DMS53 (cell line): ENCODE measurements at regions not wholly inside any gene's neighbourhood (a gene's known extent, or its start where the extent isn't known, plus 50 kb on each side); places are given as distances from the start of the nearest gene placed in this dataset.
"Not testable (repeated sequence)": the region's sequence is repeated elsewhere in the genome, so short reads cannot be mapped to it uniquely, and the experiment has no call there.

Source experiments
- DNase-seq: peaks from one replicate; lab custom pipeline; 2025; lab: John Stamatoyannopoulos, UW

DNA sequence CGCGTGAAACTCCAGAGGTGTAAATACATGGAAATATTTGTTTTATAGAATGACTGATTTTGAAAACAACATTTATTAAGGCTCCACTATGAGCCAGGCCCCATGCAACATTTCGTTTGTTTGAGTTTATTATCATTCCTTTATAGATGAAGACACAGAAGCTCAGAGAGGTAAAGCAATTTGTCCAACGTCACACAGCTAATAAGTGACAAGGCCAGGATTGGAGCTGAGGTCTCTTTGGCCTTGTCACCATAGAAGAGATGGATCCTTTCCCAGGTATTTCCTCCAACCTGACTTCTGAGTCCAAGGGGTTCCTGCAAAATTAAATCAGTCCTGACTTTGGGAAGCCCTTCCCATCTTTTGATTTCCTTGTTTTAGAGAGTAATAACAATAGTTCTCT lies 98.0 kb downstream of the SYF2 start:
- no peak for DNase-seq

DNA sequence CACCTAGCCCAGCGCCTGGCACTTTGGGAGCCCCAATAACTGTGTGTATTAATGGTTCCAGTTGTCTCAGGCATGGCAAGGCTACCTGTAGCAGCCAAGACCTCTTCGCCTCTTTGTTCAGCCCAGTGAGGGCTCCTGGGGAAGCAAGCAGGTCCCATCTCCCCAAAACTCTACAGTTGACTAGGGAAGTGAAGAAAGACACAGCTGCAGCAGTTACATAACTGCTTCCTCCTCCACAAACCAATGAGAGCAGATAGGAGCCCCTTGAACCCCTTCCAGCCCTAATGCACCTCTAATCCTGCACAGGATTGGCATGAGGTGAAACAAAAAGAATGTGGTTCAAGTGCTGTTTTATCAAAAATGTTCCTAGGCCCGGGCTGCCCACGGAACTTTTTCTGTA lies 100.5 kb downstream of the SYF2 start:
- no peak for DNase-seq

DNA sequence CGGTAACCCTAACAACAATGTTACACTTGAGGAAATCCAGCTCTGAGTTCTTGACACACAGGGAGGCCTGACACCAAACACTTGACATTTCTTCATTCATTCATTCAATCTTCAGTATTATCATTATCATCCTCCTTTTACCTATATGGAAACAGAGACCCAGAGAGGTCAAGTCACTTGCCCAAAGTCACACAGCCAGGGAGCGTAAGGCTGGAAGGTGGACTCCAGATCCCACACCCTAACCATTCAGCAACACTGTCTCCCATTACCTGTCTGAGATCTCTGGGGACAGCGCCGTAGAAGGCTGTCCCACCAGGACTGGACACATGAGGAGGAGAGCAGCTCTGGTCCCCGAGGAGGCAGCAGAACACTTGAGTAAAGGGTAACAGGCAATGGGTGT lies 101.4 kb downstream of the SYF2 start:
- DNase-seq: no peak

DNA sequence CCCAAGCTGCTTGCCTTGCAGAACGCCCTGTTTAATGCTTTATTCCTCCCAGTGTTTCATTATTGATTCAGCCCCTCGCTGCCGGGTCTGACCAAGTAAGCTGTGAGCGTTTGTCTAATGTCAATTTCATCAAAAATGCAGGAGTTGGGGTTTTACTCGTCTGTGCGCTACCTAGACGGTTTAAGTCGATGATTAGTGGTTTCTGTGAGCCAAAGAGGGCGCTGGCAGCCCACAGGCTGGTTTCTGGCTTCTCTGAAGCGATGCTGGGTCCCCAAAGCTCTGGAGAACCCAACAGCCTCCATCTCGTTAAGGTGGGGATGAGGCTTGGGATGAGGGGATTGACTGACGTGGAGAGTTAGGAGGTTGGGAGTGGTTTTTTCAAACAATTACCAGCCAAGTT lies 102.9 kb downstream of the SYF2 start:
- DNase-seq: no peak

DNA sequence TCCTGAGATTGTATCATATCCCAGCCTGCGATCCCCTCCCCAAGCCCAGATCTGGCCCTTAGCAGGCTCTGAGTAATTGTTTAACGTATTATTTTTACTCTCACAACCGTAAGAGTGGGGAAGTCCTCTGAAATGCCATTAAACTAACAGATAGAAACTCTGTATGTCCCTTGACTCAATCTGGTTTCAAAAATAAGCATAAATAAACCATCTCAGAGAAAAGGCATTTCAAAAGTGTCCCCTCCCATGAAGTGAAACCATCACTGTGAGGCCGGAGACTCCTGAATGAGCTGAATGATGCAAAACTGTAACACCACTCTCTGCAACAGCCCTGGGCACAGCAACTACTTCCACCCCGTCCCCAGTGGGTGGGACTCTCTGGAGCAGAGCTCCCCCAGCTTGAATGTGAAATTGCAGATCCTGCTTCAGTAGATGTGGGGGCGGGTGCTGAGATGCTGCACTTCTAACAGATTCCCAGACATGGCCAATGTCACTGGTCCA lies 104.1 kb downstream of the SYF2 start:
- no peak for DNase-seq

DNA sequence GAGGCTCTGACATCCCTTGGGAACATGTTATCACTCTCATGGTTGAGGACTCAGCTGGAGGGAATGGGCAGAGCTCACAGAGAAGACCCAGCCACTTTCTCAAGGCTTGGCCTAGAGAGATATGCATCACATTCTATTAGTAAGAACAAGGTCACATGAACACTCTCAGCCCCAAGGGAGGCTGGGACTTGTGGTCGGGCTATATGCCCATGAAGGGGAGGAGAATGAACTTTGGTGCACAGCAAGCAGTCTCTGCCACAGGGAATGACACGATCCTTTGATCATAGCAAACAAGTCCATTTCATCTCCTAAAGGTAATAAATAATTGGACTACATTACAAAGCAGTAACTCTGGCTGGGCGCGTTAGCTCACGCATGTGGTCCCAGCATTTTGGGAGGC lies 105.7 kb downstream of the SYF2 start:
- DNase-seq: no peak

DNA sequence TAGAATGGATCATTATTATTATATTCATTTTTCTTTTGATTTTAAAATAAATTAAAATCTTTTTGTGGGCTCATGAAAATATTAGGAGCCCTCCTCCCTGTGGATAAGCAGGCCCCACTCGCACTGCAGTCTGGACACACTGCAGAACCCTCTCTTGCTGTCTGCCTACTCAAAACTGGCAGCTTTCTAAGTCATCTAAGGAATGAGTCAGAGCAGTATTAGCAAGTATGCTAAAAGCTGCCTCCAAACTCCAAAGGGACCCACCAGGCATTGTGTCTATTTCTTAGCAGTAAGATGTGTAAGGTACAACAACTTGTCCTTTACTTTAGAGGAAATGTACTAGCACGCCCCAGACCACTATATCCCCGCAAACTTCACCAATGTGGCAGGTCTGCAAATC lies 108.8 kb downstream of the SYF2 start:
- no peak for DNase-seq

DNA sequence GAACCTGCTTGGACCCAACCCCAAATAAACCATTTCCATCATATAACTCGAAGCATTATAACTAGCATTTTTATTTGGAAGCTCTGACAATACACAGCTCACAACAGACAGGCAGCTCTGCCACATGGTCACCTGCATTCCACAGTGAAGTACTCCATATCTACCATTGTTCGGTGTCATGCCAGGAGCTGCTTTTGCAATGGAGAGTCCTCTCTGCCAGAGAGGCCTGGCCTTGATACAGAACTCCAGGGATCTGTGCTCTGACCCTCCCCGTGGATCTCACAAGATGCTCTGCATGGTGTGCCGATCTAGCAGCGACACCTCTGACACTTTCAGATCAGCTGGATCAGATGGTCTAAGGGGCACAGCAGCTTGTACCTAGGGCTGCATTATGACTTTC lies 109.6 kb downstream of the SYF2 start:
- DNase-seq: no peak

DNA sequence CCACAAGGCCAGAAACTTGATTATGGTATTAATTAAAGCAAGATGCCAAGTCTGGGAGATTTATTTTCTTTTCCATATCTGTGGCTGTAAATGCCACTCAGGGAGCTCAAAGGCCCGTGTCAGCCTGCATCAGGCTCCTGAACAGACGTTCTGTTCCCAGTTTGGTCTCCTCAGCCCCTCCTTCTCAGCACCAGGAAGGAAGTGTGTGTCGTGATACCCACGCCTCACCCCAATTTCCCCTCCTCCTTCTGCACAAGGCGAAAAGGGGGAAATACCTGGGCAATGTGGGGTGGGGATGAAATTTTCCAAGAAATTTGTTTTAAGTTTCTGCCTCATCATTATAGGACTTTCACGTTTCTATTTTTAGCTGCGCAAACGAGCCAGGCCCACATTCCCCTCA lies 112.0 kb downstream of the SYF2 start:
- no peak for DNase-seq

DNA sequence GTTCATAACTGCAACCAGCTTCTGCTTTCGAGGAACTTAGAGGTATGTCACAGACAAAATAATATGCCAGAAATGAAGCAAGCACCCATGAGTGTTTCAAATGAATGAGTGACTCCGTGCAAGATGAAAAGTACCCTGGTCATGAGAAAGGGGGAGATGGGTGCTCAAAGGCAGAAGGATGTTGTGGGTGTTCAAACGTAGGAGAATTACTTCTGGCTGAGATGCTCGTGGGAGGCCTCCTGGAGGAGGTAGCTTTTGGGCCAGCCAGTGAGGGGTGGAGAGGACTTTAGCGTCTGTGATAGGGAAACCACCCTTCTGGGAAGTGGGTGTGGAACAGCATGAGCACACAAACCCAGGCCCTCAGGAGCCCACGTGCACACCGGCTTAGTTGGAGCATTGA lies 113.8 kb downstream of the SYF2 start:
- DNase-seq: no peak

DNA sequence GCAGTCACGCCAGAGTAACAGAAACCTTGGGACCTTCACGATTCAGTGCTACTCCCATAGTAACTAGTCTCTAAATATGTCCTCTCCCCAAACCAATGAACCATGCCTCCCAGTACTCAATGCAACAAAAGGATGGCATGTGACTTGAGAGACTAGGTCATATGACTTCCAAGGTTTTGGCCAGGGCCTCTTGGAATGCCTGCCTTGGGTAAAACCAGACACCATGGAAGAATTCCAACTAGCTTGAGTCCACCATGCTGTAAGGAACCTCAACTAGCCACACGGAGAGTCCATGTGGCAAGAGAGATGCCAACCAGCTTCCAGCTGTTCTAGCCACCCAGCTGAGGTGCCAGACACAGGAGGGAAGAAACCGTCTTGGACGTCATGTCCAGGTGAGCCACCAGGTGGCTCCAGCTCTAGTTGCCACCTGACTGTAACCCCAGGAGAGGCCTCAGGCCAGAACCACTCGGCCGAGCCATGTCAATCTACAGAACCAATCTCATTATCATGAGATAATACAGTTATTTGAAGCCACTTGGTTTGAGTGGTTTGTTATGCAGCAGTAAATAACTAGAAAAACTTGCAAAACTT lies 115.0 kb downstream of the SYF2 start:
- peak; percentile 81 for DNase-seq

DNA sequence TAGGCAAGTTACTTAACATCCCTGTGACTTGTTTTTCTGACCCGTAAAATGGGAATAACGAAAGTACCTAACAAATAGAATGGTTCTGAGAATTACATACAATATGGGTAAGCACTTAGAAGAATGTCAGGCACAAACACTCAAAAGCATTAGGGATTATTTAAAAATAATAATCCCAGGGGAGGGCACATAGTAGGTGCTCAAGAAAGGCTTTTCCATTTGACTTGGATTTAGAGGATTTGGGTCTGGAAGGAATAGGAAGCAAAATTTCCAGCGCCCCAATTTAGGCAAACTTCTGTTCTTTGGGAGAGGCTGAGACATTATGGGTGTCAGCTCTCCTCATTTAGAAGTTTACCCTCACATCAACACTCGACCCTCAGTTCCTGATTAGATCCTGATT lies 115.5 kb downstream of the SYF2 start:
- DNase-seq: no peak

DNA sequence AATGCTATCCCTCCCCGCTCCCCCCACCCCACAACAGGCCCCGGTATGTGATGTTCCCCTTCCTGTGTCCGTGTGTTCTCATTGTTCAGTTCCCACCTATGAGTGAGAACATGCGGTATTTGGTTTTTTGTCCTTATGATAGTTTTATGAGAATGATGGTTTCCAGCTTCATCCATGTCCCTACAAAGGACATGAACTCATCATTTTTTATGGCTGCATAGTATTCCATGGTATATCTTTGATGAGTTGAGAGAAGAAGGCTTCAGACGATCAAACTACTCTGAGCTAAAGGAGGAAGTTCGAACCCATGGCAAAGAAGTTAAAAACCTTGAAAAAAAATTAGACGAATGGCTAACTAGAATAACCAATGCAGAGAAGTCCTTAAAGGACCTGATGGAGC lies 116.2 kb downstream of the SYF2 start:
- DNase-seq: not testable (repeated sequence)

DNA sequence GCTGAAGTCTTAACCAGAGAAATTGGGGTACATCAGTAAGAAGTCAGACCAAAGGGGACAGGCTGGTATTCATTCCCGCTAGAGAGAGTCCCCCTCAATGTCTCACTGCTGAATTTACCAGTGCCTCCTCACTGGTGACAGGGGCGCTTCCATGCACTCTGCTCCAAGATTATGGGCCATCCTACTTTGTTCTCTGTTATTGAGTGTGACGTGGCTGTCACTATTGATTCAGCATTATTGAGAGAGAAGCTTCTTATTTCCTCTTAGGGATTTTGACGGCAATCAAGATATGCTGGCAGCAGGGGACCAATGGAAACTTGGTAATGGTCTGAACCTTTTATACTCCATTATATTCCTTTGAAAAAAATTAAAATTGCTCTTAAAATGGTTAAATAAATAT lies 118.6 kb downstream of the SYF2 start:
- no peak for DNase-seq

DNA sequence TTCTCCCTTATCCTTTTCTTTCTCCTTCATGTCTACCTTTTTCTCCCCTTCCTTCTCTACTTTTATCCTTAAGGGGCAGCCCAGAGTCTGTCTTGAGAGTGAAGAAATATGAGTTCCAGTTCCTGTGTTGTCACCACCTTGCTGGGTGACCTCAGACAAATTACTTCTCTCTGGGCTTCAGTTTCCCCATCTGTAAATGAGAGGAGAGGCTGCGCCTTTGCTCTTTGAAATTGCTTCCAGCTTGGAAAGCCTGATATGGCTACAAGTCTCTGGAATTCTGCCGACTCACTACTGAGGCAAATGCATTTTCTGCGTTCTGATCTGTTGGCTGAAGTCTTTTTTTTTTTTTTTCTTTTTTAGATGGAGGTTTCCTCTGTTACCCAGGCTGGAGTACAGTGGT lies 119.2 kb downstream of the SYF2 start:
- DNase-seq: no peak

DNA sequence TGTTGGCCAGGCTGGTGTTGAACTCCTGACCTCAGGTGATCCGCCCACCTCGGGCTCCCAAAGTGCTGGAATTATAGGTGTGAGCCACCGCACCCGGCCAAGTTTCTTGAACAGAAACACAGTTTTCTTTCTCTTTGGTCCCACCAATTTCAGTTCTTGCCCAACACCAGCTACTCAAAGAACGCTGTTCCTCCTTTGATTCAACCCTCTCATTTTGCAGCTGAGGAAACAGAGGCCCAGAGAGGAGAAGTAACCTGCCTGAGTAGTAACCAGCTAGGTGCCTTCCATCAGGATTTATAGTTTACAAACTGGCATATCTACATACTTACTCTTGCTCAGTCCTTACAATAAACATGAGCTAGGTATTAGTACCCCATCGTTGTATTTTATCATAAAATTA lies 119.9 kb downstream of the SYF2 start:
- no peak for DNase-seq

DNA sequence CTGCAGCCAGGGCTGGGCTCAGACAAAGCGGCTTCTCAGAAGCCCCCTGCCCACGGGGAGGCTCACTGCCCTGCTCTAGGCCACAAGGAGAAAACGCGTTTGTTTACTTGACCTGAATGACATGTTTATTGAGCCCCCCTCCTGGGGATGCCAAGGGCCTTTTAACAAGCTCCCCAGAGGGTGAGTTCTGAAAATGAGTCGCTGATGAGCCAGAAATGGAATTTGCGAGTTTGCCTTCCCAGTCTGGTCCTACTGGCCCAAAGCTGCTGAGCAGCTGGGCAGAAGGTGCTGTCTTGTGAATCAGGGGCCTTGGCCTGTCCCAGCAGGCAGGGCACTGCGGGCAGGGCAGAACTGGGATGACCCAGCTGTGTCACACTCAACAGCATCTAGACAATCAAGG lies 120.6 kb downstream of the SYF2 start:
- DNase-seq: no peak

DNA sequence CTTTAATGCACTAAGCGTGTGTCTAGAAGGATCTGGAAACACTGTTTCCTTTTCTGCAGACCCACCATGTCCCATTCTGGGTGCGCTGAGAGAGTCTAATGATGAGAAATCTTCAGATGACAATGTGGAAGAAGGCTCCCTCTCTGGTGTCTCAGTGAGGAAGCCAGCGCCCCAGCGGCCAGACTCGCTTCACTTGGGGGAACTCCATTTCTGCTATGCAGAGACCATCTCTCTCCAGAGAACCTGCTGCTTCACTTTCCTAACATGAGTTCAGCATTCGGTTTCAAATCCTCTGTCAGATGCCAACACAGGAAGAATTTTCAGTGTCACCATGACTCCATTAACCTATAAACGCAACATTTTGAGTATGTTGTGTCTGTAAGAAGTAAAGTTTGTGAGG lies 121.8 kb downstream of the SYF2 start:
- no peak for DNase-seq

DNA sequence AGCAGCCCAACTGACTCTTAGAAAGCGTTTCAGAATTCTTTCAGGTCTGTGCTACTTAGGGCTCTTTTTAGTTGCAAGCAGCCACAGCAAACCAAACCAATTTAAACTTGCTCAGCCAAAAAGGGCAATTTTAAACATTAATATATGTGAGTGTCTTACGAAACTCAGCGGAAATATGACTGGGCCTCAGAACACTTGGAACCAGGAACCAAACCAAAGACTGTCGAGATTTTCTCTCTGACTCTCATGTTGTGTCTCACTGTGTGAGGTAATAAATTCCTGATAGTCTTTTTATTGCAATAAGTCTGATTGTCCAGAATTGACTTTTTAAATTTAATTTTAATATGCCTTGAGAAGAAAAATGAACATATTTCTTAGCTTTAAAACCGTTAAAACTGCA lies 122.3 kb downstream of the SYF2 start:
- DNase-seq: no peak

DNA sequence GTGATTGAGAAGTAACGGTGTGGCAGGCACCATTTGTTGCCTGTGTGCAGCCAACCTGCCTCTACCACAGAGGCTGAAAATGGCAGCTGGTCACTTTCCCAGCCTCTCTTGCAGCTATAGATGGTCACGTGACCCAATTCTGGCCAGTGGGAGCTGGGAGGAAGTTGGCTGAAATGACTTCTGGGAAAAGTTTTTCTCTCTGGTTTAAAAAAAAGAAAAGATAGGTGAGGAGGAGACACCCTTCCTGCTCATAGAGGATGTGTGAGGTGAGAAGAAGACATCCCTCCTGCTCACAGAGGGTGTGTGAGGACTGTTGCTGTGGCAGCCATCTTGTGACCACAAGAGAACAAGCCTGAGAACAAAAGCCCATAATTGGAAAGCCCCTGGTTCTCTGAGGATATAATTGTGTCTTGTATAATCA lies 122.8 kb downstream of the SYF2 start:
- DNase-seq: no peak

DNA sequence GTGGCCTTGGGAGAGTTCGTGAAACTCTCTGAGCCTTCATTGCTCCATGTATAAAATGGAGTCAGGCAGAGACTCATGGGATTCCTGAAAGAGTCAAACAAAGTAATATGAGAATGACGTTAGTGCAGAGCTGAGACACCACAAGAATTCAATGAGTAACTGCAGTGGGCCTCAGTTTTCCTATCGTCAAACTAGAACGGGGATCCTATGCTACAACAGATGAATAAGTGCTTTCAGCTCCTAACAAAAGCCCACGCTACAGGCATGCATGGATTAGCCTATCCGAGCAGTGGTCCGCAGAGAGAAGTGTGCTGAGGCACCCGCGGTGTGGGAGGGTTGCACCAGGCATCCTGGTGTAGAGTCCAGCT lies 124.7 kb downstream of the SYF2 start:
- DNase-seq: no peak

DNA sequence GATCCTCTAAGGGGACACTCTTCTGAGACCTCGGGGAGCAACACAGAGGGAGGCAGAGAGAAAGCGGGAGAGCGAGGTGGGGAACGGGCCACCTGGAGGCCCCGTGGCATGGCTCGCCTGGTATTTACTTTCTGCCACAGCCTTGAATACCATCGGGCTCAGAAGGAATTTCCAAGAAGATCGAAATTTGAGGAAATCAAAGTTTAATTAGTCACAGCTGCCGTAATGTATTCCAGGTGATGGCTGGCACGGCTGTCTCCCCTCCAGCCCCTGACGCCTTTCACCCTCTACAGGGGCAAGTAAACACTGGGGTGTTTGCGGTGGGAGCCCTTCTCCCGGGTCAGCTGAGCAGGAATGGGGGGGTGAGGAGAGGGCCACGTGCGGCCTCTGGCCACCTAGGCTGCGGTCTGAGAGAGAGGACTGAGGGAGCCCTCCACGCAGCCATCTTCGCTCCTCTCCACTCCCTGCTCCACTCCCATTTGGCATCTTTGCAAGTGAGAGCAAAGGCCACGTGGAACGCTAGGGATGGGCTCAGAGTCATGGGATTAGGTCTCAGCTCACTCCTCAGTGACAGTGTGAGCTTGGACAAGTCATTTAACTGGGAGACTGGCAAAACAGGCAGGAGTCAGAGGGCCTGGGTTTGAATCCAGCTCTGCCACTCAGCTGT lies 125.2 kb downstream of the SYF2 start:
- DNase-seq: no peak

DNA sequence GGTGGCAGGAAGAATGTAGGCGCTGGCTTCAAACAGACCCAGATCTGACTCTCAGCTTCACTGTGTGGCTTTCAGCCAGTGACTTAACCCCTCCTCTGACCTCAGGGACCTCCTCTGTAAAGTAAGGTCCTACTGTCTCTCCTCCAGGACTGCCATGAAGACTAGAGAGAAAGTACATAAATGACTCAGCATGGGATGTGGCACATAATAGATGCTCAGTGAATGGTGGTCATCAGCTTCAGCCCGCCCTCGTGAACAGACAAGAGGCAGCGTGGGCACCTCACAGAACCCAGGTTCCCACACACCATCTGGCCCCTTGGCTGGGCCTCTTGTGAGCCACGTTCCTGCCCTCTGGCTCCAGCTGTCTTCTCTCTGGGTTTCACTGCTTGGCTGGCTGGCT lies 126.0 kb downstream of the SYF2 start:
- no peak for DNase-seq

DNA sequence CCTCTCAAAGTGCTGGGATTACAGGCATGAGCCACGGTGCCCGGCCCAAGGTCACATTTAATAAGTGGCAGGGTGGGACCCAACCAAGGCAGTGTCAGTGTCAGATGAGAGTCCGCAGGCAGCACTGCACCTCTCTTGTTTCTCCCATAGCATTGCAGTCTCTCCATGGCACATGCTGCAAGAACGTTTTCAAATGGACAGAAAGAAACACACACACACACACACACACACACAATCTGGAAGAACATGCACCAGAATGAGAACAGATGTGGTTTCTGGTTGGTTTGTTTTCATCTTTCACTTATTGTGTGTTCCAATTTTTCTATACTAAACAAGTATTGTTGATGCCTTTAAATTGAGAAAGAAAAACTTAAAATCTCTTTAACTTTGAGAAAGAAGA lies 126.5 kb downstream of the SYF2 start:
- no peak for DNase-seq
